Endothelial cell of umbilical vein (primary cell): ENCODE measurements at regions not wholly inside any gene's neighbourhood (a gene's known extent, or its start where the extent isn't known, plus 50 kb on each side); places are given as distances from the start of the nearest gene placed in this dataset.

ENCODE experiments used
- EZH2 ChIP-seq: IDR thresholded peaks from 2 replicates; pipeline ENCODE4 v1.6.1; 2012; ENCODE audit warnings: borderline replicate concordance, low read depth, mild to moderate bottlenecking, moderate library complexity, low read length, inconsistent platforms; ENCODE audit not compliant: severe bottlenecking
- FOS ChIP-seq: IDR thresholded peaks from 2 replicates; pipeline ENCODE4 v1.6.1; 2011; ENCODE audit warnings: mild to moderate bottlenecking, low read length, moderate library complexity, borderline replicate concordance; ENCODE audit not compliant: insufficient read depth
- JUN ChIP-seq: IDR thresholded peaks from 2 replicates; pipeline ENCODE4 v1.6.1; 2011; ENCODE audit warnings: borderline replicate concordance, low read depth; ENCODE audit not compliant: insufficient read length, insufficient read depth
- POLR2A ChIP-seq: IDR thresholded peaks from 2 replicates; pipeline ENCODE4 v1.6.1; 2012; ENCODE audit warnings: low read depth, mild to moderate bottlenecking, control low read depth, low read length
- POLR2AphosphoS5 ChIP-seq: IDR thresholded peaks from 2 replicates; pipeline ENCODE4 v1.6.1; 2012; ENCODE audit warnings: low read depth, mild to moderate bottlenecking, control low read depth, low read length, moderate library complexity; ENCODE audit not compliant: insufficient read depth
- TF ChIP-seq, protein P1 (sequence below), 2 donors: IDR thresholded peaks; 1 replicate in 1 of 2; 2 replicates in 1 of 2; pipeline ENCODE4 v1.5.1; 2011; ENCODE audit warnings: low read length in 2 of 2, mild to moderate bottlenecking in 2 of 2, moderate library complexity in 2 of 2, control low read depth in 1 of 2, inconsistent platforms in 1 of 2, low read depth in 1 of 2; ENCODE audit not compliant: insufficient read depth in 1 of 2; ENCODE audit errors: extremely low read depth in 1 of 2

DNA sequence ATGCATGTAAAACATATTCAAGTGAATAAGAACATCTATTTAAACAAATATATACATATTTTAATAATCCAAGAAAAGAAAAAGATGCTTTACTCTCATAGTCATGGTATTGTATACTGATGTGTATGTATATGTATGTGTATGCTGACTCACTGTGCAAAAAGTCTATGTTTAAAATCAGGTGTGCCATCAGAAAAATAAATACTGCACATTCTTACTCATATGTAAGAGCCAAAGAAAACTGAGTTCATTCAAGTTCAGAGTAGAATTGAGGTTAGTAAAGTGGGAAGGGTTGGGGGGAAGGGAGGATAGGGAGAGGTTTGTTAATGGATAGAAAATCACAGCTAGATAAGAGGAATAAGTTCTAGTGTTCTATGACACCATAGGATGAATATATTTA lies 403.9 kb upstream of the SMIM31 start:
- TF ChIP-seq, protein P1, sequence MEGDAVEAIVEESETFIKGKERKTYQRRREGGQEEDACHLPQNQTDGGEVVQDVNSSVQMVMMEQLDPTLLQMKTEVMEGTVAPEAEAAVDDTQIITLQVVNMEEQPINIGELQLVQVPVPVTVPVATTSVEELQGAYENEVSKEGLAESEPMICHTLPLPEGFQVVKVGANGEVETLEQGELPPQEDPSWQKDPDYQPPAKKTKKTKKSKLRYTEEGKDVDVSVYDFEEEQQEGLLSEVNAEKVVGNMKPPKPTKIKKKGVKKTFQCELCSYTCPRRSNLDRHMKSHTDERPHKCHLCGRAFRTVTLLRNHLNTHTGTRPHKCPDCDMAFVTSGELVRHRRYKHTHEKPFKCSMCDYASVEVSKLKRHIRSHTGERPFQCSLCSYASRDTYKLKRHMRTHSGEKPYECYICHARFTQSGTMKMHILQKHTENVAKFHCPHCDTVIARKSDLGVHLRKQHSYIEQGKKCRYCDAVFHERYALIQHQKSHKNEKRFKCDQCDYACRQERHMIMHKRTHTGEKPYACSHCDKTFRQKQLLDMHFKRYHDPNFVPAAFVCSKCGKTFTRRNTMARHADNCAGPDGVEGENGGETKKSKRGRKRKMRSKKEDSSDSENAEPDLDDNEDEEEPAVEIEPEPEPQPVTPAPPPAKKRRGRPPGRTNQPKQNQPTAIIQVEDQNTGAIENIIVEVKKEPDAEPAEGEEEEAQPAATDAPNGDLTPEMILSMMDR (IDR thresholded peaks at IDR 0.05; ENCODE audit: extremely low read depth in 1 of 2, insufficient read depth in 1 of 2, low read depth in 1 of 2, low read length in 2 of 2): no peak
- TF ChIP-seq JUN: no peak
- TF ChIP-seq POLR2A: no peak
- TF ChIP-seq FOS: no peak
- TF ChIP-seq POLR2AphosphoS5: no peak
- no peak for TF ChIP-seq EZH2
